ENCODE measurements at regions not wholly inside any gene's neighbourhood (a gene's known extent, or its start where the extent isn't known, plus 50 kb on each side); places are given as distances from the start of the nearest gene placed in this dataset.
"Not testable (repeated sequence)": the region's sequence is repeated elsewhere in the genome, so short reads cannot be mapped to it uniquely, and the experiment has no call there.

DNA sequence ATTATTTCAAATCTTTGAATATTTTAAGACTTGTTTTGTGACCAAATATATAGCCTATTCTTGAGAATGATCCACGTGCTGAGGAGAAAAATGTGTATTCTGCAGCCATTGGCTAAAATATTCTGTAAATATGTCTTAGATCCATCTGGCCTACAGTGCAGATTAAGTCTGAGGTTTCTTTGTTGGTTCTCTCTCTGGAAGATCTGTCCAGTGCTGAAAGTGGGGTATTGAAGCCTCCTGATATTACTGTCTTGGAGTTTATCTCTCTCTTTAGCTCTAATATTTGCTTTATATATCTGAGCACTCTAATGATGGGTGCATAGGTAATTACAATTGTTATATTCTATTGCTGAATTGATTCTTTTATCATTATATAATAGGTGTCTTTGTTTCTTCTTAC is 617.4 kb upstream of the LRFN5 start:
- CTCF ChIA-PET = no interaction called here
- POLR2A ChIA-PET = no interaction called here
- DNase-seq (ENCODE audit: extremely low spot score) = no peak
- TF ChIP-seq CTCF (IDR thresholded peaks at IDR 0.05; ENCODE audit: control extremely low read depth, extremely low read depth, low read depth, missing control alignments) = no peak

DNA sequence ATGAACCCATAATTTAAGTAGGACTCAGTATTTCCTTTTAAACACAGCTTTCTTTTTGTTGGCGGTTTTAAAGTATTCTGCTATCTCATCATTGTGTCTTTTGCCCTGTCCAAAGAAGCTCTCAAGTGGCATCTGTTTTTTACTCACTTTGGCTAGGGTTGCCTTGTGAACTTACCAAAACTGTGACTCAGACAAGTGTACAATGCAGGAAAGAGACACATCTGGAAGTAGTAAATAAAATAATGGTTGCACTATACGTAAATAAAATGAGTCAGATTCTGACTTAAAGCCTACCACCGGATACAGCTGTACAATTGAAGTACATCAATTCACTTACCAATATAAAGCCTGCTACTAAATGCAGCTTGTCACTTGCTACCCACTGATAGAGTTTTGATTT is 619.2 kb upstream of the LRFN5 start:
- DNase-seq (ENCODE audit: extremely low spot score) = no peak
- CTCF ChIA-PET = no interaction called here
- POLR2A ChIA-PET = no interaction called here
- no peak for TF ChIP-seq CTCF (IDR thresholded peaks at IDR 0.05; ENCODE audit: control extremely low read depth, extremely low read depth, low read depth, missing control alignments)

GRCh38 chr14:40986655-40987054 is 620.0 kb upstream of the LRFN5 start:
- no peak for TF ChIP-seq CTCF (IDR thresholded peaks at IDR 0.05; ENCODE audit: control extremely low read depth, extremely low read depth, low read depth, missing control alignments)
- no peak for DNase-seq (ENCODE audit: extremely low spot score)
- POLR2A ChIA-PET = no interaction called here
- CTCF ChIA-PET = no interaction called here

DNA sequence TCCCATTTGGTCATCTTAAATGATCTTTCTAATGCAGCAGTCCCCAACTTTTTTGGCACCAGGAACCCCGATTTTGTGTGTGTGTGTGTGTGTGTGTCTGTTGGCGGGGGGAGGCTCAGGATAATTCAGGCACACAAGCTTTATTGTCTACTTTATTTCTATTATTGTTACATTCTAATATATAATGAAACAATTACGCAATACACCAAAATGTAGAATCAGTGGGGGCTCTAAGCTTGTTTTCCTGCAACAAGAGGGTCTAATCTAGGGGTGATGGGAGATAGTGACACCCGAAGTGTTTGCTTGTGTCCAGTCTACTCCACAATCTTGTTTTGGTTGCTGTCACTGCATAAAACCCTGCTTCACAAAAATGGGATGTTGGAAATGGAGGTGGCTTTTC is 621.1 kb upstream of the LRFN5 start:
- POLR2A ChIA-PET = no interaction called here
- DNase-seq (ENCODE audit: extremely low spot score) = no peak
- TF ChIP-seq CTCF (IDR thresholded peaks at IDR 0.05; ENCODE audit: control extremely low read depth, extremely low read depth, low read depth, missing control alignments) = no peak
- CTCF ChIA-PET = no interaction called here

DNA sequence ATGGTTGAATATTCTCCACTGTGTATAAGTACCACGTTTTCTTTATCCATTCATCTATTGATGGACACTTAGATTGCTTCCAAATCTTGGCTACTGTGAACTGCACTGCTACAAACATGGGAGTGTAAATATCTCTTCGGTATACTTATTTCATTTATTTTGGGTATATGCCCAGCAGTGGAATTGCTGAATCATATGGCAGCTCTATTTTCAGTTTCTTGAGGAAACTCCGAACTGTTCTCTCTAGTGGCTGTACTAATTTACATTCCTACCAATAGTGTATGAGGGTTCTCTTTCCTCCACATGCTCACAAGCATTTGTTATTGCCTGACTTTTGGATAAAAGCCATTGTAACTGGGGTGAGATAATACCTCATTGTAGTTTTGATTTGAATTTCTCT is 623.1 kb upstream of the LRFN5 start:
- no peak for DNase-seq (ENCODE audit: extremely low spot score)
- ChIA-PET POLR2A (no interaction called here), CTCF (no interaction called here)
- no peak for TF ChIP-seq CTCF (IDR thresholded peaks at IDR 0.05; ENCODE audit: control extremely low read depth, extremely low read depth, low read depth, missing control alignments)

- ChIA-PET CTCF (no interaction called here), POLR2A (no interaction called here)
- TF ChIP-seq CTCF (IDR thresholded peaks at IDR 0.05; ENCODE audit: control extremely low read depth, extremely low read depth, low read depth, missing control alignments) = no peak
These were observed 625.4 kb upstream of the LRFN5 start for GRCh38 chr14:40981247-40981646.

DNA sequence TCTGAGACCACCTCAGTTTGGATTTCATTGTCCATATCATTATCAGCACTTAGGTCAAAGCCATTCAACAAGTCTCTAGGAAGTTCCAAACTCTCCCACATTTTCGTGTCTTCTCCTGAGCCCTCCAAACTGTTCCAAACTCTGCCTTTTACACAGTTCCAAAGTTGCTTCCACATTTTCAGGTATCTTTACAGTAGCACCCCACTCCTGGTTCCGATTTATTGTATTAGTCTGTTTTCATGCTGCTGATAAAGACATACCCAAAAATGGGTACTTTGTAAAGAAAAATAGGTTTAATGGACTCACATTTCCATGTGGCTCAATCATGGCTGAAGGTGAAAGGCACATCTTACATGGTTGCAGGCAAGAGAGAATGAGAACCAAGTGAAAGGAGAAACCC is 646.4 kb upstream of the LRFN5 start:
- DNase-seq (ENCODE audit: extremely low spot score); POLR2A ChIA-PET; CTCF ChIA-PET: not testable (repeated sequence)

More at GRCh38 chr14:40981247-40981646, 625.4 kb upstream of the LRFN5 start:
- no peak for DNase-seq (ENCODE audit: extremely low spot score)
